NCI-H146 treated with DMSO at 0.1 percent for 48 hours (cell line): ENCODE measurements at regions not wholly inside any gene's neighbourhood (a gene's known extent, or its start where the extent isn't known, plus 50 kb on each side); places are given as distances from the start of the nearest gene placed in this dataset.

Experiments used
- DNase-seq: peaks from one replicate; lab custom pipeline; 2025; ENCODE audit not compliant: unreplicated experiment; lab: John Stamatoyannopoulos, UW

- no peak for DNase-seq
These were observed 150.4 kb upstream of the GAREM1 start for GRCh38 chr18:32621034-32621433.

- no peak for DNase-seq
These were observed 147.9 kb upstream of the GAREM1 start for GRCh38 chr18:32618546-32618945.

GRCh38 chr18:32613821-32614220, 143.1 kb upstream of the GAREM1 start:
- no peak for DNase-seq

- peak; percentile 57 for DNase-seq
These were observed 142.0 kb upstream of the GAREM1 start for GRCh38 chr18:32612651-32613050.

GRCh38 chr18:32610176-32610575, 139.5 kb upstream of the GAREM1 start:
- DNase-seq = no peak

- DNase-seq = no peak
These were observed 137.1 kb upstream of the GAREM1 start for GRCh38 chr18:32607816-32608215.

GRCh38 chr18:32598144-32598543, 127.5 kb upstream of the GAREM1 start:
- DNase-seq = no peak

GRCh38 chr18:32596501-32596900, 125.8 kb upstream of the GAREM1 start:
- DNase-seq = no peak

- no peak for DNase-seq
These were observed 125.2 kb upstream of the GAREM1 start for GRCh38 chr18:32595832-32596231.

GRCh38 chr18:32588191-32588590, 117.5 kb upstream of the GAREM1 start:
- no peak for DNase-seq

- DNase-seq = no peak
These were observed 112.7 kb upstream of the GAREM1 start for GRCh38 chr18:32583431-32583830.

- no peak for DNase-seq
These were observed 111.8 kb upstream of the GAREM1 start for GRCh38 chr18:32582455-32582854.

GRCh38 chr18:32577561-32577960, 106.9 kb upstream of the GAREM1 start:
- no peak for DNase-seq

GRCh38 chr18:32576296-32576916, 105.7 kb upstream of the GAREM1 start:
- DNase-seq = peak; percentile 31

- no peak for DNase-seq
These were observed 96.3 kb upstream of the GAREM1 start for GRCh38 chr18:32566960-32567359.

GRCh38 chr18:32553640-32554365, 83.1 kb upstream of the GAREM1 start:
- no peak for DNase-seq

GRCh38 chr18:32553174-32553573, 82.5 kb upstream of the GAREM1 start:
- DNase-seq = no peak

GRCh38 chr18:32552421-32553030, 81.8 kb upstream of the GAREM1 start:
- DNase-seq = peak; percentile 81

GRCh38 chr18:32550963-32551362, 80.3 kb upstream of the GAREM1 start:
- DNase-seq = no peak

- DNase-seq = peak; percentile 67
These were observed 78.8 kb upstream of the GAREM1 start for GRCh38 chr18:32549248-32550110.

GRCh38 chr18:32548688-32549087, 78.0 kb upstream of the GAREM1 start:
- peak; percentile 88 for DNase-seq
